Frontal cortex (tissue), 3 donors: ENCODE measurements at regions not wholly inside any gene's neighbourhood (a gene's known extent, or its start where the extent isn't known, plus 50 kb on each side); places are given as distances from the start of the nearest gene placed in this dataset.

Experiments
- DNase-seq, 2 donors: peaks; one replicate each; pipeline ENCODE4 v3.0.0; 2012; ENCODE audit warnings: low spot score in 2 of 2
- FAIRE-seq: peaks from 2 replicates; lab custom pipeline; 2012; peaks lifted over from hg19 to GRCh38; lab: Jason Lieb, UNC
- donor health status: control.
- donor health status: control.
- donor health status: control.

- FAIRE-seq (no peak), DNase-seq (no peak)
Measured at GRCh38 chr13:44280456-44280855, 93.2 kb upstream of the SERP2 start.

- DNase-seq (no peak), FAIRE-seq (no peak)
Measured at GRCh38 chr13:44281252-44282000, 92.2 kb upstream of the SERP2 start.

GRCh38 chr13:44283600-44283999 lies 90.0 kb upstream of the SERP2 start:
- FAIRE-seq = no peak
- no peak for DNase-seq

GRCh38 chr13:44287958-44288357 lies 85.7 kb upstream of the SERP2 start:
- FAIRE-seq (no peak), DNase-seq (no peak)

GRCh38 chr13:44292545-44292944 lies 81.1 kb upstream of the SERP2 start:
- FAIRE-seq = no peak
- no peak for DNase-seq

GRCh38 chr13:44293374-44293773 lies 80.2 kb upstream of the SERP2 start:
- no peak for DNase-seq
- no peak for FAIRE-seq

GRCh38 chr13:44293908-44294735 lies 79.5 kb upstream of the SERP2 start:
- DNase-seq = no peak
- FAIRE-seq = no peak

- no peak for FAIRE-seq
Measured at GRCh38 chr13:44294876-44295275, 78.7 kb upstream of the SERP2 start.

GRCh38 chr13:44296856-44297255 lies 76.8 kb upstream of the SERP2 start:
- DNase-seq (no peak), FAIRE-seq (no peak)

More at GRCh38 chr13:44294876-44295275, 78.7 kb upstream of the SERP2 start:
- no peak for DNase-seq

GRCh38 chr13:44298314-44298713 lies 75.3 kb upstream of the SERP2 start:
- FAIRE-seq (no peak), DNase-seq (no peak)

GRCh38 chr13:44299152-44299943 lies 74.3 kb upstream of the SERP2 start:
- DNase-seq (no peak), FAIRE-seq (no peak)

GRCh38 chr13:44300895-44301638 lies 72.6 kb upstream of the SERP2 start:
- FAIRE-seq = no peak
- DNase-seq = no peak

- FAIRE-seq (no peak), DNase-seq (no peak)
Measured at GRCh38 chr13:44301639-44302015, 72.0 kb upstream of the SERP2 start.

GRCh38 chr13:44302233-44302632 lies 71.4 kb upstream of the SERP2 start:
- FAIRE-seq (no peak), DNase-seq (no peak)

- DNase-seq (no peak), FAIRE-seq (no peak)
Measured at GRCh38 chr13:44302940-44303575, 70.6 kb upstream of the SERP2 start.

- DNase-seq (no peak), FAIRE-seq (no peak)
Measured at GRCh38 chr13:44303681-44304432, 69.8 kb upstream of the SERP2 start.

- FAIRE-seq (no peak), DNase-seq (no peak)
Measured at GRCh38 chr13:44304433-44304725, 69.2 kb upstream of the SERP2 start.

- DNase-seq = no peak
- FAIRE-seq = no peak
Measured at GRCh38 chr13:44305286-44305685, 68.3 kb upstream of the SERP2 start.

- no peak for FAIRE-seq
- no peak for DNase-seq
Measured at GRCh38 chr13:44305917-44306370, 67.7 kb upstream of the SERP2 start.
